Type B pancreatic cell (in vitro differentiated cells): ENCODE measurements at regions not wholly inside any gene's neighbourhood (a gene's known extent, or its start where the extent isn't known, plus 50 kb on each side); places are given as distances from the start of the nearest gene placed in this dataset.

ENCODE experiments used
- DNase-seq: peaks from one replicate; pipeline ENCODE4 v3.0.0; 2021; ENCODE audit warnings: mixed read lengths; ENCODE audit not compliant: unreplicated experiment; ENCODE audit errors: extremely low spot score
- H3K27ac Mint-ChIP-seq: 2 replicates; pipeline ENCODE4 v1.8.0; 2021; ENCODE audit warnings: mild to moderate bottlenecking, mixed read lengths
- H3K27me3 Mint-ChIP-seq: 2 replicates; pipeline ENCODE4 v1.8.0; 2021; ENCODE audit warnings: mixed read lengths
- H3K36me3 Mint-ChIP-seq: 2 replicates; pipeline ENCODE4 v1.8.0; 2021; ENCODE audit warnings: mixed read lengths
- H3K4me1 Mint-ChIP-seq: one replicate; pipeline ENCODE4 v1.8.0; 2021; ENCODE audit warnings: mixed read lengths; ENCODE audit not compliant: unreplicated experiment
- H3K4me3 Mint-ChIP-seq: 2 replicates; pipeline ENCODE4 v1.8.0; 2021; ENCODE audit warnings: mild to moderate bottlenecking, mixed read lengths
- H3K9me3 Mint-ChIP-seq: 2 replicates; pipeline ENCODE4 v1.8.0; 2021; ENCODE audit warnings: mixed read lengths
- CTCF ChIP-seq: fragments of 200-600 bp; sonication (generic); conservative IDR thresholded peaks from 2 replicates; pipeline ENCODE4 v1.5.0; 2021; ENCODE audit warnings: antibody characterized with exemption, mild to moderate bottlenecking

- H3K4me1 Mint-ChIP-seq: no peaks in the 10 kb centered on the region
- no peaks in the 10 kb centered on the region for H3K36me3 Mint-ChIP-seq
- no peak overlapping the region for H3K27ac Mint-ChIP-seq
- DNase-seq: no peak
- no peak for TF ChIP-seq CTCF
- H3K4me3 Mint-ChIP-seq: no peak overlapping the region
- no peaks in the 10 kb centered on the region for H3K9me3 Mint-ChIP-seq
- H3K27me3 Mint-ChIP-seq: no peaks in the 10 kb centered on the region
Measured at GRCh38 chr6:119603501-119603900, 253.9 kb upstream of the MAN1A1 start.

GRCh38 chr6:119602215-119603178 is 252.9 kb upstream of the MAN1A1 start:
- no peak for TF ChIP-seq CTCF
- H3K9me3 Mint-ChIP-seq: no peaks in the 10 kb centered on the region
- H3K27ac Mint-ChIP-seq: no peak overlapping the region
- no peaks in the 10 kb centered on the region for H3K27me3 Mint-ChIP-seq
- no peaks in the 10 kb centered on the region for H3K36me3 Mint-ChIP-seq
- H3K4me1 Mint-ChIP-seq: no peaks in the 10 kb centered on the region
- no peak for DNase-seq
- H3K4me3 Mint-ChIP-seq: no peak overlapping the region

- TF ChIP-seq CTCF: no peak
- Mint-ChIP-seq H3K36me3 (no peaks in the 10 kb centered on the region), H3K9me3 (peaks cover 2% of the 10 kb centered on the region), H3K4me3 (no peak overlapping the region), H3K27ac (no peak overlapping the region), H3K4me1 (no peaks in the 10 kb centered on the region), H3K27me3 (no peaks in the 10 kb centered on the region)
- no peak for DNase-seq
Measured at GRCh38 chr6:119598883-119599282, 249.3 kb upstream of the MAN1A1 start.

GRCh38 chr6:119594907-119595306 is 245.3 kb upstream of the MAN1A1 start:
- peaks cover 4% of the 10 kb centered on the region for H3K9me3 Mint-ChIP-seq
- H3K27me3 Mint-ChIP-seq: no peaks in the 10 kb centered on the region
- no peak overlapping the region for H3K4me3 Mint-ChIP-seq
- DNase-seq: no peak
- H3K27ac Mint-ChIP-seq: no peak overlapping the region
- no peak for TF ChIP-seq CTCF
- H3K4me1 Mint-ChIP-seq: no peaks in the 10 kb centered on the region
- no peaks in the 10 kb centered on the region for H3K36me3 Mint-ChIP-seq

GRCh38 chr6:119591235-119591634 is 241.7 kb upstream of the MAN1A1 start:
- Mint-ChIP-seq H3K9me3 (peaks cover 4% of the 10 kb centered on the region), H3K4me1 (no peaks in the 10 kb centered on the region), H3K27me3 (no peaks in the 10 kb centered on the region), H3K36me3 (no peaks in the 10 kb centered on the region), H3K27ac (no peak overlapping the region), H3K4me3 (no peak overlapping the region)
- DNase-seq: no peak
- no peak for TF ChIP-seq CTCF
